NCI-H187 treated with DMSO at 0.1 percent for 48 hours (cell line): ENCODE measurements at regions not wholly inside any gene's neighbourhood (a gene's known extent, or its start where the extent isn't known, plus 50 kb on each side); places are given as distances from the start of the nearest gene placed in this dataset.

Experiments
- DNase-seq: peaks from one replicate; lab custom pipeline; 2025; lab: John Stamatoyannopoulos, UW

DNA sequence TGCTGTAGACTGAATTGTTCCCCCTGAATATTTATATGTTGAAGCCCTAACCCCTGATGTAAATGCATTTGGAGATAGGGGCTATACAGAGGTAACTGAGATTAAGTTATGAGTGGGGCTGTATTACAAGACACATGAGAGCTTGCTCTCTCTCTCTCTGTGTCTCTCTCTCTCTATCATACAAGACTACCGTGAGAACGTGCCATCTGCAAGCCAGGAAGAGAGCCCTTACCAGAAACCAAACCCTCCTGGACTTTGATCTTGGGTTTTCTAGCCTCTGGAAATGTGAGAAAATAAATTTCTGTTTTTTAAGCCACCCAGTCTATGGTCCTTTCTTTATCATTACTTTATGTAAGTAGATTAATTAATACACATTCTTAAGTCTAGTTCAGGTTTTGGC, 249.3 kb upstream of the MAN1A1 start:
- no peak for DNase-seq

GRCh38 chr6:119594907-119595306, 245.3 kb upstream of the MAN1A1 start:
- DNase-seq, result no peak

- no peak for DNase-seq
Measured at GRCh38 chr6:119591235-119591634, 241.7 kb upstream of the MAN1A1 start.

DNA sequence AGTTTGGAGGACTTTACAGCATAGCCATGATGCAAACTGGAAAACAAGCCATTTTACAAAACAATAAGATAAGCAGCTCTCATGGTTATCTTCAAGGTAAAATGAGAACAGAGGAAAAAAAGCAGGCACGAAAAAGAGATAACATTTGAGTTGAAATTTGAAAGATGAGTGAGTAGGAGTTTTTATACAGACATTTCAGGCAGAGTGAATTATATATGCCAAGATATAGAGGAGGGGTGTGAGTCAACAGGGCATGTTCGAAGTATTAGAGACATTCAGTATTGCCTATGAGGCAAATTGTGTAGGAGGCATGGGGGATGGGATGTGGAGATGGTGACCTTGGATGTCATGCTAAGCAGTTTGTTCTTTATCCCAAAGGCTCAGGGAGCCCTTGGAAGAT, 240.5 kb upstream of the MAN1A1 start:
- no peak for DNase-seq

GRCh38 chr6:119587537-119587936, 238.0 kb upstream of the MAN1A1 start:
- DNase-seq, result no peak

- peak; percentile 41 for DNase-seq
Measured at GRCh38 chr6:119586250-119586882, 236.8 kb upstream of the MAN1A1 start.

DNA sequence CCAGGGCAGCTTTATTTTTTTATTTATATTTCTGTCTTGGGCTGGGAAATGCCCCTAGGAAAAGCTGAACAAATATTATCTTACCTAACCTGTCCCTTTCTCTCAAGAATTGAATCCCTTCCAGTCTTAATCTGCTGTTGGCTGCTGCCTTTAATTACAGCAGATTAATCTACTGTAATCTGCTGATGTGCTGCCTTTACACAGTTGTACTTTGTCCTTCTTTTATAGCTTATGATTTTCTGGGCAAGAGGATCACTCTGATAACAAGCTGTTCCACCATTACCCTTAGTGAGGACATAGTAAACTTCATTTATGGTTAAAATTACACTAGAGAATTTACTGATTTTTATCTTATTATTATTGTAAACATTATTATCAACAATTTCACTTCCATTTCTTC, 234.5 kb upstream of the MAN1A1 start:
- DNase-seq, result no peak

- no peak for DNase-seq
Measured at GRCh38 chr6:119581220-119581619, 231.7 kb upstream of the MAN1A1 start.

- DNase-seq, result no peak
Measured at GRCh38 chr6:119575721-119576120, 226.2 kb upstream of the MAN1A1 start.

GRCh38 chr6:119568580-119568979, 219.0 kb upstream of the MAN1A1 start:
- no peak for DNase-seq

DNA sequence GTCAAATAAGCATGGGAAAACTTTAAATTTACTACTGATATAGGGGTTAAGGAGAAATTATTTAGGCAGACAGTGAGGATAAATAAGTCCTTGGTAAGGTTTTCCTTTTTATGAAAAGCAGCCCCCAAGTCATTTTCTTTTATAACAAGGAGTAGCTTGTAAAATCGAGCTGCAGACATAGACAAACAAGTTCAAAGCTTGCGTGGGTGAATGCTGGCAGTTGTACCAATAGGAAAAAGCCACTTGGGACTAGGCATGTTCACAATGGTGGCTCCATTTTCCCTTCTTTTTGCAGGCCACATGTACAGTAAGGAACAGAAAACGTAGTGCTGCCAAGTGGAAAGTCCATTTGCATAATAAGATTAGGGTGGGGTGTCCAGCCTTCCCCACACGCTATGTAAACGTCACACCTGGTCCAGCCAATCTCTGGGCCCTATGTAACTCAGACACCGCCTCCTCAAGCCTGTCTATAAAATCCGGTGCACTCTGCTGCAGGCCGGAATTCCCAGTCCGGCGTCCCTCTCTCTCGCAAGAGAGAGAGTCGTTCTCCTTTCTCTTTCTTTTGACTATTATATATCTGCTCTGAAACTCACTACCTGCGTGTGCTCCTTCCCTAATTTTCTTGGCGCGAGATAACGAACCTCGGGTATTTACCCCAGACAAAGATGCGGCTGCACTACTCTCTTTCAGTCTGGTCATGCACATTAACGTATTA, 217.1 kb upstream of the MAN1A1 start:
- no peak for DNase-seq

- no peak for DNase-seq
Measured at GRCh38 chr6:119565893-119566292, 216.3 kb upstream of the MAN1A1 start.

GRCh38 chr6:119562168-119562567, 212.6 kb upstream of the MAN1A1 start:
- DNase-seq, result no peak

DNA sequence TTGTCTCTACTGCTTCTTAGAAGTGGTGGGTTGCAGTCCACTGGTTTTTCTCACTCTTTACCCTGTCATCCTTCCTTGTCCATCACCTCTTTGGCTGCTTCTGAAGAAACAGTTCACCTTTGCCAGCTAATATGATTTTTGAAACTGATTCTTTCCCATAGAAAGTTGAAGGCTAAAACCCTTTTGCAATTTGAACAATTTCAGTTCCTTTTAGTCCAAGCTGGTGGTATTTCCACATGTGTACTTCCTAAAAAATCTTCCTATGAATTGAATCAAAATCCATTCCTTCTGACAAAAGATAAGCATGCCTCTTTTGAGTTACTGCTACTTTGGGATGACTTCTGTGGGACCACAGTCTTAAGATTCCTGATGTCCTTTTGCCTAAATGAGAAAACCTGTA, 210.0 kb upstream of the MAN1A1 start:
- DNase-seq, result no peak

GRCh38 chr6:119557239-119557638, 207.7 kb upstream of the MAN1A1 start:
- no peak for DNase-seq

- no peak for DNase-seq
Measured at GRCh38 chr6:119552021-119552420, 202.5 kb upstream of the MAN1A1 start.

- DNase-seq, result no peak
Measured at GRCh38 chr6:119547024-119547423, 197.5 kb upstream of the MAN1A1 start.

DNA sequence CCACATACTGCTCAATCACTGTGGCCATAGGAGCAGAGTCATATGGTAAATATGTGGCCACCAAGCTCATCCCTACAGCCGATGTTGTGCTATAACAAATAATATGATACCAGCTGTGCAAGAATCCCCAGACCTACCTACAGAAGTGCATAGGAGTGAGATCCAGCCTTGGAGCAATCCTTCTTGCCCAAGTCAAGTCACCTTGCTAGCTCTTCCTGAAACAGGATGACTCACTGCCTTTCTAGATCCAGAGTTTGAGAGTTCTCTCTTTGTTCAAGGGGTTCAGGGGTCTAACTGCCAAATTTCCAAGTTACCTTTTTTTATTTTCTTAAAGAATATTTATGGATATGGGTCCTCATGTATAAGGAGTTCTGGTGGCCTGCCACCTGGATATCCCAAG, 195.7 kb upstream of the MAN1A1 start:
- DNase-seq, result no peak

DNA sequence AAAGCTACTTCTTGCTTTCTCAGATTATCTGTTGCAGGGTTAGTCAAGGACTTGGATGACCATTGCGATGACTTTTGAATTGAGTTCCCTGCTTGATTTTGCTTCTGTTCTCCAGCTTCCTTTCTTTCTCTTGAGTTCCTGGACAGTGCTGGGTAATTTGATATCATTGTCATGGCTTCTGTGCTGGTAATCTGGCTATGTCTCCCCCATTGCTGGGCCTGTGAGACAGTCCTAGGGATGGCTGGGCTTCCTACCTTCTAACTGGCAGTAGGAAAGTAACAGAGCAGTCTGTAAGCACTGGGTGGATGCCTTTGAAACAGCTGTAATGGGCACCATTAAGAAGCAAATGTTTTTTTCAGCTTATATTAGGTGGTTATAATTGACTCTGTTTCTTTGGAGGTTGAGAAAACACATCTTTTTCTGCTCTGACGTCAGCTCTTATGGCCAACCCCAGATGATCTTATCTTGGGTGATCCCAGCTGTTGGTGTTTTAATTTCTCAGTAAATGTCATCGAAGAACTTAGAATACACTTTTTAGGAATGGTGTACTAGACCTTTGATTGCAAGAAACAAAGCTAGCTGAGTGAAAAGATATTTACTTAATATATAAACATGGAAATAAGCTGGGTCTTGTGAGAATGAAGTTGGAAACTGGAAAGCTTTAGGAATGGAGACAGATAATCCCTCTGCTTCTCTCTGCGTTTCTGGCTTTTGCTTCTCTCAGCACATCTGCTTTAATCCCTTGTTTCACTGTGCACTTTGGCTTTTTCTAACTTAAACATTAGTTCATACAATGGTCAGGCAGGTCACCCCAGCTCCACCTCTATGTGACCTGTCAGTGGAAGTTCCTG, 195.0 kb upstream of the MAN1A1 start:
- no peak for DNase-seq

DNA sequence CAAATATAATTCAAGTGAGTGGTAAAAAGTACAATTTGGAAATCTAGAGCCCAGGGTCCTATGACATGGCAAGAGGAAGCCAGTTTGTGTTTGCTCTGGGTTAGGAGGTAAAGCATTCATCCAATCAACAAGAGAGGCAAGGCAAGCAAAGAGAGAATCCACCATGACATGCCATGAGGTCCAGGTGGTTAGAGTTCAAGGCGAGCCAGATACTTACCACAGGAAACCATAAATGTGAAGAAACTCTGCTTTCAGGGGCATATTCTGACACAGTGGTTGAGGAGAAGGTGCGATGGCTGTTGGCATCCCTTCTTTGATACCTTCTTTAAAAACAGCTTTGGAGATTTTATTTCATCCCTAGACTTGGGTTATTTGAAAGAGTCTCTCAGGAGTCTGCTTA, 193.8 kb upstream of the MAN1A1 start:
- no peak for DNase-seq

GRCh38 chr6:119542037-119542436, 192.5 kb upstream of the MAN1A1 start:
- DNase-seq, result no peak

DNA sequence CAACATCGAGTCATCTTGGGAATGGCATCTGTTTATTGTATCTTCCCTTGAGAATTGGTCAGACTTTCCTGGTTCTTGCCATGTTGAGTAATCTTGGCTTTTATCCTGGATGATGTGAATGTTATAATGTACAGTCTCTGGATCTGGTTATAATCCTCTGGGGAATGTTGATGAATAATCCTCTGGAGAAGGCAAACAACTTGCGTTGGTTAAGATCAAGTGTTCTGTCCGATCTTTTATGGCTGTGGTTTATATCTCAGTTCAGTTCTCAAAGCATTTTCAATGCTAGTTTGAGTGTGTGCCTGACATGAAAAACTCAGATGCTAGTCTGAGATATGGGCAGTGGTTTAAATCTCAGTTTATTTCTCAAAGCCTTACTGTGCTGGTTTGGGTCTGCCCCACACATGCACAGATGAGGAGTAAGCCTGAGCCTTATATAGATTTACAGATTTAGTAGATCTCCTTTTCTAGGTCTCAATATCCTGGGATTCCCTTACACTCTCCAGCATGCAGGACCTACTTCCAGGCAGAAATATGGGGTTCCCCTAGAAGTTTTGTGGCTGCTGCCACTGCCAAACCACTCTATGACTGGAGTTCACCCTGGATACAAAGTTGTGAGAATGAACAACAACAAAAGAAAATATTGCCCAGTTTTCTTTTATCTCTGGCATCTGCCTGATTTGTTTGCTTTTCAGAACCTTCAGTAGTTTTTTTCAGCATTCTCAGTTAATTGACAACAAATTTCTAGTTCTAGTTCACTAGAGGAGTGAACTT, 191.8 kb upstream of the MAN1A1 start:
- no peak for DNase-seq
